Neuronal stem cell (in vitro differentiated cells): ENCODE measurements at regions not wholly inside any gene's neighbourhood (a gene's known extent, or its start where the extent isn't known, plus 50 kb on each side); places are given as distances from the start of the nearest gene placed in this dataset.

Source experiments
- DNase-seq: peaks from one replicate; pipeline ENCODE4 v3.0.0-alpha.2; 2013; ENCODE audit warnings: low spot score
- H2AFZ ChIP-seq: one replicate; pipeline ENCODE4 v1.6.1; 2013; ENCODE audit warnings: mild to moderate bottlenecking, low read length, inconsistent platforms
- H2AK5ac ChIP-seq: 2 replicates; pipeline ENCODE4 v1.6.1; 2013; ENCODE audit warnings: low read depth, mild to moderate bottlenecking, inconsistent platforms, low read length, moderate library complexity, mixed read lengths
- H2BK120ac ChIP-seq: 2 replicates; pipeline ENCODE4 v1.6.1; 2013; ENCODE audit warnings: low read depth, mild to moderate bottlenecking, inconsistent platforms, low read length, moderate library complexity, mixed read lengths
- H2BK12ac ChIP-seq: one replicate; pipeline ENCODE4 v1.6.1; 2013; ENCODE audit warnings: low read length, inconsistent platforms
- H2BK15ac ChIP-seq: 2 replicates; pipeline ENCODE4 v1.6.1; 2013; ENCODE audit warnings: mild to moderate bottlenecking, low read length, inconsistent platforms, mixed read lengths
- H2BK5ac ChIP-seq: one replicate; pipeline ENCODE4 v1.6.1; 2013; ENCODE audit warnings: inconsistent platforms, mild to moderate bottlenecking, low read length, moderate library complexity
- H3K14ac ChIP-seq: one replicate; pipeline ENCODE4 v1.6.1; 2013; ENCODE audit warnings: low read length, inconsistent platforms
- H3K18ac ChIP-seq: 2 replicates; pipeline ENCODE4 v1.6.1; 2013; ENCODE audit warnings: low read length, inconsistent platforms
- H3K23ac ChIP-seq: 2 replicates; pipeline ENCODE4 v1.6.1; 2013; ENCODE audit warnings: low read depth, mild to moderate bottlenecking, mixed read lengths, low read length, inconsistent platforms; ENCODE audit not compliant: poor library complexity
- H3K27ac ChIP-seq: replicated peaks from 3 replicates; pipeline ENCODE4 v1.5.1; 2013; ENCODE audit warnings: low read length, inconsistent platforms
- H3K27me3 ChIP-seq, 3 experiments: 2 replicates each; pipeline ENCODE4 v1.6.1; 2013; ENCODE audit warnings: low read length in 3 of 3, mild to moderate bottlenecking in 2 of 3, inconsistent platforms in 1 of 3, low read depth in 1 of 3, mixed read lengths in 1 of 3, moderate library complexity in 1 of 3; ENCODE audit not compliant: control insufficient read depth in 3 of 3, insufficient read depth in 3 of 3
- H3K36me3 ChIP-seq, 2 donors: replicated peaks in 1 of 2; 2 replicates each; pipeline ENCODE4 v1.6.1; 2013; ENCODE audit warnings: low read length in 2 of 2; ENCODE audit not compliant: control insufficient read depth in 2 of 2, insufficient read depth in 2 of 2
- H3K4ac ChIP-seq: 2 replicates; pipeline ENCODE4 v1.6.1; 2013; ENCODE audit warnings: inconsistent platforms, mild to moderate bottlenecking, low read length, moderate library complexity
- H3K4me1 ChIP-seq, 2 donors: 1 replicate in 1 of 2; 2 replicates in 1 of 2; pipeline ENCODE4 v1.6.1; 2013; ENCODE audit warnings: low read length in 2 of 2, low read depth in 1 of 2; ENCODE audit not compliant: control insufficient read depth in 2 of 2, insufficient read depth in 1 of 2
- H3K4me2 ChIP-seq: one replicate; pipeline ENCODE4 v1.6.1; 2013; ENCODE audit warnings: mild to moderate bottlenecking, low read length, inconsistent platforms; ENCODE audit not compliant: insufficient read depth, poor library complexity, severe bottlenecking
- H3K4me3 ChIP-seq, 2 donors: 2 replicates each; pipeline ENCODE4 v1.5.1; 2013; ENCODE audit warnings: low read length in 2 of 2, mild to moderate bottlenecking in 2 of 2, inconsistent platforms in 1 of 2, moderate library complexity in 1 of 2
- H3K79me1 ChIP-seq: one replicate; pipeline ENCODE4 v1.6.1; 2013; ENCODE audit warnings: low read depth, mild to moderate bottlenecking, inconsistent platforms, low read length, moderate library complexity
- H3K9ac ChIP-seq: one replicate; pipeline ENCODE4 v1.6.1; 2013; ENCODE audit warnings: mild to moderate bottlenecking, low read depth, low read length, inconsistent platforms; ENCODE audit not compliant: poor library complexity
- H3K9me3 ChIP-seq, 2 donors: replicated peaks in 1 of 2; 2 replicates each; pipeline versions ENCODE3 to v1.6.1; 2013; ENCODE audit warnings: low read length in 2 of 2, mild to moderate bottlenecking in 2 of 2, inconsistent platforms in 1 of 2, low read depth in 1 of 2, mixed read lengths in 1 of 2, moderate library complexity in 1 of 2; ENCODE audit not compliant: control insufficient read depth in 2 of 2, insufficient read depth in 1 of 2
- H4K8ac ChIP-seq: one replicate; pipeline ENCODE4 v1.6.1; 2013; ENCODE audit warnings: low read depth, mild to moderate bottlenecking, inconsistent platforms, low read length, moderate library complexity
- H4K91ac ChIP-seq: one replicate; pipeline ENCODE4 v1.6.1; 2013; ENCODE audit warnings: low read length, low read depth, mild to moderate bottlenecking, inconsistent platforms; ENCODE audit not compliant: poor library complexity
- WGBS, 2 donors: extraction: QIAGEN DNeasy Blood & Tissue Kit; methylation state at CpG; one replicate each; pipeline ENCODE4 v1.1.7; 2013; ENCODE audit warnings: missing lambda C conversion rate in 2 of 2, mixed read lengths in 1 of 2; ENCODE audit not compliant: insufficient read length in 2 of 2, insufficient replicate concordance in 1 of 2; ENCODE audit errors: extremely low coverage in 2 of 2; 5-methylcytosine and 5-hydroxymethylcytosine counted together

GRCh38 chr11:27864091-27864491 is 163.8 kb upstream of the BDNF start:
- H3K4me1 ChIP-seq: peaks cover 0 to 9% of the 10 kb centered on the region in 2 donors
- no peaks in the 10 kb centered on the region for H3K79me1 ChIP-seq
- no peak overlapping the region for H4K8ac ChIP-seq
- peak; percentile 18 for DNase-seq
- no peak overlapping the region for H2BK120ac ChIP-seq
- H2BK15ac ChIP-seq: no peak overlapping the region
- H2AK5ac ChIP-seq: no peak overlapping the region
- no peak overlapping the region for H2BK12ac ChIP-seq
- no peaks in the 10 kb centered on the region for H3K9me3 ChIP-seq
- no peak overlapping the region for H3K27ac ChIP-seq
- no peak overlapping the region for H3K14ac ChIP-seq
- H3K36me3 ChIP-seq: no peaks in the 10 kb centered on the region
- H2BK5ac ChIP-seq: no peak overlapping the region
- H3K27me3 ChIP-seq: peaks cover 0 to 6% (median 0%) of the 10 kb centered on the region in 3 experiments
- no peak overlapping the region for H3K4ac ChIP-seq
- no CpG with 5 or more reads among the region's 4 CpGs for WGBS, 2 donors
- no peak overlapping the region for H3K18ac ChIP-seq
- no peak overlapping the region for H3K4me3 ChIP-seq
- no peak overlapping the region for H4K91ac ChIP-seq
- no peak overlapping the region for H3K4me2 ChIP-seq
- H3K23ac ChIP-seq: no peak overlapping the region
- H3K9ac ChIP-seq: no peak overlapping the region
- H2AFZ ChIP-seq: no peak overlapping the region

GRCh38 chr11:27863637-27864036 is 163.4 kb upstream of the BDNF start:
- no CpG with 5 or more reads among the region's 2 CpGs for WGBS, 2 donors
- Histone ChIP-seq H2BK15ac (no peak overlapping the region), H3K27me3 (peaks cover 0 to 6% (median 0%) of the 10 kb centered on the region in 3 experiments), H3K14ac (no peak overlapping the region), H3K4me2 (no peak overlapping the region), H2AFZ (no peak overlapping the region), H3K4me1 (peaks cover 0 to 8% of the 10 kb centered on the region in 2 donors), H3K9ac (no peak overlapping the region), H3K27ac (no peak overlapping the region), H3K23ac (no peak overlapping the region), H3K18ac (no peak overlapping the region), H3K36me3 (no peaks in the 10 kb centered on the region), H4K91ac (no peak overlapping the region), H2BK120ac (no peak overlapping the region), H2BK12ac (no peak overlapping the region), H3K4me3 (no peak overlapping the region), H3K79me1 (no peaks in the 10 kb centered on the region), H2AK5ac (no peak overlapping the region), H2BK5ac (no peak overlapping the region), H3K4ac (no peak overlapping the region), H3K9me3 (no peaks in the 10 kb centered on the region), H4K8ac (no peak overlapping the region)
- no peak for DNase-seq

GRCh38 chr11:27861706-27862430 is 161.6 kb upstream of the BDNF start:
- Histone ChIP-seq H3K4ac (no peak overlapping the region), H3K18ac (no peak overlapping the region), H4K8ac (no peak overlapping the region), H3K36me3 (no peaks in the 10 kb centered on the region), H2BK5ac (no peak overlapping the region), H3K4me2 (no peak overlapping the region), H3K9me3 (no peaks in the 10 kb centered on the region), H2BK120ac (no peak overlapping the region), H2BK15ac (no peak overlapping the region), H3K4me3 (no peak overlapping the region), H2AK5ac (no peak overlapping the region), H3K27ac (no peak overlapping the region), H3K9ac (no peak overlapping the region), H3K23ac (no peak overlapping the region), H2BK12ac (no peak overlapping the region), H3K79me1 (no peaks in the 10 kb centered on the region), H2AFZ (no peak overlapping the region), H3K4me1 (peaks cover 0 to 6% of the 10 kb centered on the region in 2 donors), H3K27me3 (peaks cover 0 to 6% (median 0%) of the 10 kb centered on the region in 3 experiments), H4K91ac (no peak overlapping the region), H3K14ac (no peak overlapping the region)
- no peak for DNase-seq
- WGBS, 2 donors: no CpG with 5 or more reads among the region's 4 CpGs

GRCh38 chr11:27860811-27861210 is 160.6 kb upstream of the BDNF start:
- no peaks in the 10 kb centered on the region for H3K36me3 ChIP-seq

More at GRCh38 chr11:27860811-27861210, 160.6 kb upstream of the BDNF start:
- Histone ChIP-seq H3K27me3 (peaks cover 0 to 6% (median 0%) of the 10 kb centered on the region in 3 experiments), H3K4me3 (no peak overlapping the region), H2BK5ac (no peak overlapping the region), H3K4ac (no peak overlapping the region), H2AK5ac (no peak overlapping the region), H4K91ac (no peak overlapping the region), H3K18ac (no peak overlapping the region), H2BK12ac (no peak overlapping the region), H3K23ac (no peak overlapping the region), H2AFZ (no peak overlapping the region), H2BK15ac (no peak overlapping the region), H2BK120ac (no peak overlapping the region), H4K8ac (no peak overlapping the region), H3K27ac (no peak overlapping the region), H3K79me1 (no peaks in the 10 kb centered on the region), H3K9ac (no peak overlapping the region), H3K14ac (no peak overlapping the region), H3K4me1 (peaks cover 0 to 6% of the 10 kb centered on the region in 2 donors), H3K9me3 (no peaks in the 10 kb centered on the region), H3K4me2 (no peak overlapping the region)
- WGBS, 2 donors: no CpG with 5 or more reads among the region's 2 CpGs
- DNase-seq: no peak
